DMS 273 treated with DMSO at 0.1 percent for 48 hours (cell line): ENCODE measurements at regions not wholly inside any gene's neighbourhood (a gene's known extent, or its start where the extent isn't known, plus 50 kb on each side); places are given as distances from the start of the nearest gene placed in this dataset.

Experiments
- DNase-seq: peaks from one replicate; lab custom pipeline; 2025; lab: John Stamatoyannopoulos, UW

GRCh38 chr2:2569306-2569705, 238.2 kb upstream of the MYT1L start:
- no peak for DNase-seq

DNA sequence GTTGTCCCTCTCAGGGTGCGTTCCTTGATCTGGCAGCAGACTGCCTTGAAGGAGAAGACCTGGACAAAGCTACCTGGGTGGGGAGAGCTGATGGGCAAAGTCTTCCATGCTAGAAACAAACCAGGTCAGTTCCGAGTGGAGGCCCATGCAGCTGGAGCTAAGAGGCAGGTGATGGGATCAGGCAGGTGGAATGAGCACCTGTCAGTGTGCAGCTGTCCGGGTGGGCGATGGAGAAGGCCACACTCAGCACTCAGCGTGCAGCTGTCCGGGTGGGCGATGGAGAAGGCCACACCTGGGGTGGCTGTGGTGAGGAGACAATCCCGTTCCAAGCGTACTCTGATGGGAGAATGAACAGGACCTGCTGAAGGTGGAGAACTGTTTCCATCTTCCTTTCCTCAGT, 237.3 kb upstream of the MYT1L start:
- no peak for DNase-seq

DNA sequence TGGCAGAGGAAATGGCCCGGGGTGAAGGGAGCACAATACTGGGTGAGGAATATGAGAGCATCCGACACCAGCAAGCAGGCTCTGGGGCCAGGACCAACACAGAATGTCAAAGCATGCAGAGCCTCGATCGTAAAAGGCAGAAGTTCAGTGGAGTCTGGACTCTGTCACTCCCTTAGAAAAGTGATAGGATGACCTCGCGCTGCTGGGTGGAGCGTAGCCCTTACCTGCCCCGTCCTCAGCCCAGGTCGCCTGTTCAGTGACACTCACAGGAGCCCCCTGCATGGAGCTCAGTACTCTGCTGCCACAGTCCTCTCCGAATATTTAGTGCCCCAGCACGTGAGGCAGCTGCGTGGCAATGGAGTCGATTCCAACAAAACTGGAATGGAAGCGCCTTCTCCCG, 236.7 kb upstream of the MYT1L start:
- DNase-seq, result no peak

DNA sequence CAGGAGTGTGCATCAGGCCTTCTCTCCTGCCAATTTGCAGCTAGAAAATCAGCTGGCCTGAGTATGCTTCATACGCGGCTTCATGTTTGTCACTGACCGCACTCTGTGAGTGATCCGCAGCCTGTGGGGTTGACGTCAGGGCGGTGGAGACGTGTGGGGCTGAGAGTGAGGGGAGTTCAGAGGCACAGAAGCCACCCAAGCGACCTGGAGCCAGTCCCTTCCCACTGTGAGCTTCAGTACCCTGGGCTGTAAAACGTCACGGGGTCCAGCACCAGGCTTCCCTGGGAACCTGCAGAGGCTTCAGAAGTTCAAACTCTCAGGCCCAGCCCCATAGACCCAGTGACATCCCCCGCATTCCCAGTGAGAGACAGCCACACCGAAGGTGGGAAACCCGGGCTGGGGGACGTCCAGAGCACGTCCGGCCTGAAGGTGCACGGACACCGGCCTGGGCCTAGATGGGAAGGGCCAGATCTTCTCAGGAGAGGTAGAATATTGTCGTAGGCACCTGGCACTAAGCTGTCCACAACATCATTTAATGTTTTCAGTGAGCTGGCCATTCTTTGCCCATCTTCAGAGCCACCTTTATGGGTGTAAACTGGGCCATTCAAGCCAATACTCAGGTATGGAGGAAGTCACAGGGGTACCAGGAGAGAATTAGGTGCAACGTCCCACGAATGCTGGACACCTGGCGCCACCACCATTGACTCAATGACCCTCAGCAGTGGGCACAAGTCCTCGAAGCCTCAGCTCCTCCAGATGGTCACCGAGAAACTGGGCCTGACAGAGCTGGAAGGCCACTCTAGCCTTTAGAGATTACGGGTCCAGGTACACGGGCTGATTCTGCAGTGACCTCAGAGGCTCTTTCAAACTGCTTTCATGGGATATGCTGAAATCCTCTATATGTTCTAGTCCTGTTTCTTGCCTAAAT, 235.6 kb upstream of the MYT1L start:
- DNase-seq, result no peak

- no peak for DNase-seq
Observed at GRCh38 chr2:2565671-2566070, 234.6 kb upstream of the MYT1L start.

DNA sequence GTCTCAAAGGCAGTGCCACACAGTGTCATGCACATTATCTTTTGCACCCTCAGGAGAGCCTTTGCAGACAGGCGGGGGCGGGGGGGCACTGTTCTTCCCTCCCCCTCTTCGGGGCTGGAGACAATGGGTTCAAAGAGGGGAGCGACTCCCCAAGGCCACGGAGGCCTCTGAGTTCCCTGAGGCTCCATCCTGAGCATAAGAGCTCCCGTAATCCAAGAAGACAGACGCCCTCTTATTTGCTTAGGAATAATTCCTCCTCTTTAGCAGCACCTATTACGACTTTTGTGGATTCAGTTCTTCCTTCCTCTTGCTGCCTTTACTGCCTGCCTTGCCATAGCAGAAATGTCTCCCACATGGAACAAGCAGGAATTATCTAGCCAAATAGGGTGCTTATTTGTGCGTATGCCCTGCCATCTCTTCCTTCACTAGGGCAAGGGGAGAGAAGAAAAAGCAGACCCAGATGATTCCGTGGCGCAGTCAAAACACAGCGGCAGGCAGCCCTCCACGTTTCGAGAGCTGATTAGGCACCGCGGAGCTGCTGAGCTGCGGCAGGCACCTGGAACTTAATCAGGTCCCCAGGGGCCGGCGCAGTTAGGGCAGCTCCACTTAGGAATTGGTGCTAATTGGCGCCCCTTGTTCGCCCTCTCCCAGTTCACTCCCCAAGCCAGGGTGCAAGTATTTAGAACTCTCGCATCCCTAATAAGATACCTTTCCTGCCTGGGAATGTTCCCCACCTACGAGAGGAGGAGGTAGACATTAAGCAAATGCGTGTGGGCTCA, 233.4 kb upstream of the MYT1L start:
- no peak for DNase-seq

GRCh38 chr2:2563309-2563860, 232.3 kb upstream of the MYT1L start:
- DNase-seq, result no peak

- no peak for DNase-seq
Observed at GRCh38 chr2:2562867-2563266, 231.8 kb upstream of the MYT1L start.

- no peak for DNase-seq
Observed at GRCh38 chr2:2561346-2562095, 230.4 kb upstream of the MYT1L start.

DNA sequence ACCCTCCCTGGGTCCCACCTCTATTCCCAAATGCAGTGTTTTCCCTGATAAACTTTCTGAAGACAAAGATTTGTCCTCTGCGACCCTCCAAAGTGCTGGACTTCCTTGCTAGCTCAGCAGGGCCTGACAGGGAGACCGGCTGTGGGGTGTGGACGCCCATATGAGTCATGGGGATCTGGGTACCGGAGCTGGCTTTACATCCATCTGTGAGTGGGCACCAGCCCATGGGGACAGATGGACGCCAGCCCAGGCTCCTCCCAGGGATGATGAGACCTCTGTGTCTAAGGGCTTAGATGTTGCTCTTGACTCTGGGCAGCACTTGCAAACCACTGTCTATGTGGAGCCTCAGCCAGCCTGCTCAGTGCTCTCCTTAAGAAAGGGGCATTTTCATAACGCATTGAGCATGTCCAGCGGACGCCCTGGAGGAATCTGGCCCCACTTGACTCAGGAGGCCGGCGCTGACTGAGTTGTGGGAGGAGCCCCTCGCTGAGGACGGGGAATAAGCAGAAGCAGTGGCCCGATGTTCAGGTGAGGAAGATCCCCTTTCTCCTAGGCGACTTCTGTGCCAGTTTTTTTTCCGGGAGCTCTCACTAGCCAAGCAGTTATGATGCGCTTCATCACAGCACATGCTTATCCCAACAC, 229.4 kb upstream of the MYT1L start:
- no peak for DNase-seq

DNA sequence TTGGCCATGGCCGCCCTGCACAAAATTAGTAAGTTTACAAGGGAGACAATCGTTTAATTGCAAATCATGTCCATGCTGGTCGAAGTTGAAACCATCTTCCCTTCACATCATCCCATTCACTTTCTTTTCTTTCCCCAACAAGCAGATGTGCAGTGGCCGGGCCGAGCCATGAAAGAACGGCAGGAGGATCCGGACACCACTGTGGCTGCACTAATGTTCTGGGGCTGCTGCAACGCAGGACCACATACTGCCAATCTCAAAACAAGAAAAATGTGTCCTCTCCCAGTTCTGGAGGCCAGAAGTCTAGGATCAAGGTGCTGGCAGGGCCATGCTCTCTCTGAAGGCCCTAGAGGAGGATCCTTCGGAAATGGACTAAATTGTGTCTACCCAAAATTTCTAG, 227.4 kb upstream of the MYT1L start:
- no peak for DNase-seq

GRCh38 chr2:2557475-2557874, 226.4 kb upstream of the MYT1L start:
- DNase-seq, result no peak

GRCh38 chr2:2550856-2551255, 219.8 kb upstream of the MYT1L start:
- no peak for DNase-seq

GRCh38 chr2:2547911-2548310, 216.8 kb upstream of the MYT1L start:
- DNase-seq, result no peak

GRCh38 chr2:2547451-2547850, 216.4 kb upstream of the MYT1L start:
- DNase-seq, result no peak

DNA sequence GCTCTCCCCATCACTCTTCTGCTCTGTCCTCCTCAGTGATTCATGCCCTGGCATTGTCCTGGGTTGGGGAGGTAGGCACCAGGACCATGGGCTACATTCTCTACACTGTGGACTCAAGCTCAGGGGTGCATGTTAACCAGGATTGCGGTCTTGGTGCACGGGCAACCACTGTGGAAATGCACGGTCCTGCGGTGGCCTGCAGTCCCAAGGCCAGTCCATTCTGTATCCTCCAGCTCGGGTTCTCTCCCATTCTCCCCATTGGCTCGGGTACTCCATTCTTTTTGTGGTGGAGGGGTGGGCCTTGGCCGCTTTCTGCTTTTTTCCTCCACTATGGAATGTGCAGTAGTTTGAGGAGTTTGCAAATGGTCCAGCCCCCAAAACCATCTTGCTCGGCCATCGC, 215.0 kb upstream of the MYT1L start:
- no peak for DNase-seq

GRCh38 chr2:2542966-2543611, 212.0 kb upstream of the MYT1L start:
- no peak for DNase-seq

- no peak for DNase-seq
Observed at GRCh38 chr2:2542316-2542715, 211.2 kb upstream of the MYT1L start.

DNA sequence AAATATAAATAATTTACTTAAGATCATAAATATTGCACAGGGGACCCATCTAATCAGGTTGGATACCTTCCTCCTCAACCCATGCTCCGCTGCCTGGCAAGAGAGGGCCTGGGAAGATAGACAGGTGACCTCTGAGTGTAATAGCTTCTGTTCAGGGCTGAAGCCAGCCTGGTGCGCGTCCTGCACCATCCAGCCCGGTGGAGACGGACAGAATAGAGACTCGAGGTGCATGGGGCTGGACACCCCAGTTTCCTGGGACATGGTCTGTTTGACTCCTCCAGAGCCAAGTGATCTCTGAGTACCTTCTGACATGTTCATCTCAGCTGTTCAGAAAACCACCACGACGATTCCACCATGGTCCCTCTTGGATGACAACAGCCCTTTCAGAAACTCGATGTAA, 209.3 kb upstream of the MYT1L start:
- DNase-seq, result no peak

- no peak for DNase-seq
Observed at GRCh38 chr2:2536416-2537056, 205.5 kb upstream of the MYT1L start.

DNA sequence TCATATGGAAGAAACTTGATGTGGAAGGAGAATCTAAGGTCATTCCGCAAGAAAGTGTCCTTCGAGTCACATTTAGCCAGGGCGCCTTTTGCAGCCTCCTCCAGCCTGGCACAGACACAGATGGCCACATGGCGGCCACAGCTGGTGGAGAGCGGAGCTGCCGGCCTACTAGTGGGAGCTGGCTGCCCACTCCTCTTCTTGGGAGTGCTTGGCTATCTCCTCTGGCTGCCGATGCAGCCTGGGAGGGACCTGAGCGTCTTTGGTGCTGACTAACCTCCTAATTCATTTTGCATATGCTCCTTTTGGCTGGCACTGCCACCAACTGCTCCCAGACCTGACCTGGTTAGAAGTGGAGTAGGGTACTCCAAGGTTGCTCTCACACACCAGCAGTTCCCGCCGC, 199.3 kb upstream of the MYT1L start:
- no peak for DNase-seq
